ENCODE measurements at regions not wholly inside any gene's neighbourhood (a gene's known extent, or its start where the extent isn't known, plus 50 kb on each side); places are given as distances from the start of the nearest gene placed in this dataset.
"Not testable (repeated sequence)": the region's sequence is repeated elsewhere in the genome, so short reads cannot be mapped to it uniquely, and the experiment has no call there.

DNA sequence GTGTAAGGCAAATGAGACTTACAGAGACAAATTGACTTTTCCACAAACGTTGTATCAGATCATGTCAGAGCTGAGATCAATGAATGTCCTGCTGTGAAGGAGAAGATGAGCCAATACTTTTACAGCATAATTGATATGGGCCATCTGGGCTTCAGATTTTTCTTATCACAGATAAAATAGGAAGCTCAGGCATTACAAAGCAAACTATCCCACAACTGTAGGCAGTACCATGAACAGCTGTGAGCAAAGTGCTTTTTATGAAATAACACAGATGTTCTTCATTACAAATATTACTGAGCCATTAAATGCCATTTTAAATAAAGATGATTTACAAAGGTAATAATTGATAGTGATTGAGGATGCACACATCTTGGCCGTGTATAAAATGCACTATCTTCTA, 852.3 kb downstream of the OTOL1 start:
- no peak for DNase-seq

DNA sequence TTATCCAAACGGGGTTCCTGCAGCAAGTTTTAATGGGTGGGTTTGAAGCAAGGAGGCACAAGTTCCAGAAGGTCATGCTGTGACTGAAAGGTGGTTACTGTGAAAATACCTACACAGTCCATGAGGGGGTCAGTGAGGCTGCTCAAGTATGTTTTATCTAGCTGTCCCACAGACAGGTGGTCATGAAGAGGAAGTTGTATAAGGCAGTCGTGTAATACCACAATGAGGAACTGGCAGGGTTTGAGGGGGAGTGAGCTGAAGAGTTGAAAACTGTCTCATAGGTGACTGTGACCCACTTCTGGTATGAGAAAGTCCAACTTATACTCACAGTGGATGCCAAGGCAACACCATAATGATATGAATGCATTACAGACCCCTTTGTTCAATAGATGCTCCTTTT, 856.8 kb downstream of the OTOL1 start:
- no peak for DNase-seq

DNA sequence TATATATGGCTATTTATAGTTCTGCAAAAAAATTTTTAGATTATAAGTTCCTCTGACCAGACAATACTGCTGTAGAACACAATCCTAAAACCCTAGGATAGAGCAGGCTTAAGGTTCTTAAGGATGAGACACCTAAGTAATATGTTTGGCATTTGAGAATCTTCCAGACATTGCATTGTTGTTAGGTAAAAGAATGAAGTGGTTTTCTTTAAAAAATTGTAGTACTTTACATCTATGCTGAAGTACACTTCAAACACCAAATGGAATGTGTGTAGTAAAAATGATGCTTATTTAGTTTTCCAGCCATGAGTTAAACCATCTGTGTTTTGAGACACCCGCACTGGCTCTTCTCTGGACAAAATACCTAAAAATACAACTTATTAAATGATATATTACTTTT, 857.7 kb downstream of the OTOL1 start:
- DNase-seq, result no peak

GRCh38 chr3:162365066-162365719, 868.6 kb downstream of the OTOL1 start:
- DNase-seq, result no peak

DNA sequence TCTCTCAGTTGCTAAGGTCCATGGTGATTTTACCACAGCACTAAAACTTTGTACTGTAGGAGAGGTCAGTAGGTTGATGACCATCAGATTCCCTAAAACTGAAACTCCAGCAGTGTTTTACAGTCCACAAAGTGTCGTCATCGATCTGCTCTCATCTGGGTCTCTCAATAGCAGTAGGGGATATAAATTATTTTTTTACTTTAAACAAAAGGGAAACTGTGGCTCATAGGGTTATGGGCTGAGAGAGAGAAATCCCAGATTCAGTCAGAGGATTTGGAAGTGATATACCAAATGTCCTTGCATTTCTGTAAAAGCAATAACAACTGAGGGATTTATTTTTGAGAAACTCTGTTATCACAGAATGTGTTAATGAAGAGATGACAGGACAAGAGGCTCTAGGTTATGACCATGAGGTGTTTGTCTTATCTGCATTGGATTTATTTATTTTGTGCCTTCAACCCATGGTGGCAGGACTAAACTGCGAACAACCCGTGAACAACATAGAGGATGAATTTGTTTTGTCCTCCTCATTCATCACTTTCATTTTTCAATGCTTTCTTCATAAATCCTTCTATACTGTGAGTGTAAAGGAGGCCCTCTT, 869.7 kb downstream of the OTOL1 start:
- DNase-seq, result no peak

DNA sequence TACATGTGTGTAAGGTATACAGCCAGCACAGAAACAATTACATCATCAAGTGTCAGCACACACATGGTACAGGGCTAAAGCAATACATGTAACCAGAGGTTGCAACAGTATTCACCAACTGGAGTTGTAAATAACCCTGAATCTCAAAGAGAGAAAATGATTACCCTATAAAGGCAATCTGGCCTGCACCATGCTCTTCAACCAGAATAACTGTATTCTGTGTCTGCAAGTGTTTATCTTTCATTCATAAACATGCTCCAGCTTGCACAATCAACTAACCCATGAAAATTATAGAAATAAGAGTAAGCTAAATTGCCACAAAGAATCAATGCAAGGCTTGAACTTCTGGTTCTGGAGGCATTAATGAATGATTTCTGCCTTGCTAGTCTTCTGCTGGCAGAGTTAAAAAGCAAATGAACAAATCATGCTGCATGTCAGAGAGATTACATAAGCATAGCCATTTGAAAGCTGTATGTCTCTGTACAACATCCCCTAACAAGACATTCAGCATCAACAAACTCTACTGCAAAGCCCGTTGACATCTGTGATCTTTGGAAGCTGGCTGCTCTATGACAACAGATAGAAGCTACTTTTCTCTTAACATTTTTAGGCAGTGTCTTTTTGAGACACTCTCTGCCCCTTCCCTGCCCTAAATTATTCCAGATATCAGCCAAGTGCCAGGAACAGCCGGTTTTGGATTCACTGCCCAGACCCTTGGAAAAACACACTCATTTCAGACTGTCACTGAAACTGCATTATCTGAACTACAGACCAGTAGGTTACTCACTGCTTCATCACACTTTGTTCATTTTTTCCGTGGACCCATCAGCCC, 871.0 kb downstream of the OTOL1 start:
- DNase-seq, result no peak

- no peak for DNase-seq
Measured at GRCh38 chr3:162368417-162368816, 871.8 kb downstream of the OTOL1 start.

- no peak for DNase-seq
Measured at GRCh38 chr3:162369306-162369705, 872.7 kb downstream of the OTOL1 start.

- no peak for DNase-seq
Measured at GRCh38 chr3:162370141-162370540, 873.5 kb downstream of the OTOL1 start.

DNA sequence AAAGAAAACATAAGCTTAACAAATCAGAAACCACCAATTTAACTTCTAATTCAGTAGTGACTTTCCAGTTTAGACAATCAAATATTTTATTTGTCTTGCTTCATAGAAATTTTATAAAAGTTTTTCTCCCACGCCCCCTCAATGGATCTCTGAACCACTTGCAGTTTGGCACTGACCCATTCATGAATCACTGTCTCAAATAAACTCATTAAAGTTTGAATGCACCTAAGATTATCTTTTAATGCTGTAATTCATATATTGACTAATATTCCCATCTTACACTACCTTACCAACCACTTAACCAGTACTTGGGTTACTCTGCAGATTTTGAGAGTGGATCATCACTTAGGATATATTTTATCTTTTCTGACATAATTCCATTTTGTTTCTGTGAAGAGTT, 880.2 kb downstream of the OTOL1 start:
- DNase-seq, result no peak

GRCh38 chr3:162377608-162378007, 881.0 kb downstream of the OTOL1 start:
- DNase-seq, result no peak

DNA sequence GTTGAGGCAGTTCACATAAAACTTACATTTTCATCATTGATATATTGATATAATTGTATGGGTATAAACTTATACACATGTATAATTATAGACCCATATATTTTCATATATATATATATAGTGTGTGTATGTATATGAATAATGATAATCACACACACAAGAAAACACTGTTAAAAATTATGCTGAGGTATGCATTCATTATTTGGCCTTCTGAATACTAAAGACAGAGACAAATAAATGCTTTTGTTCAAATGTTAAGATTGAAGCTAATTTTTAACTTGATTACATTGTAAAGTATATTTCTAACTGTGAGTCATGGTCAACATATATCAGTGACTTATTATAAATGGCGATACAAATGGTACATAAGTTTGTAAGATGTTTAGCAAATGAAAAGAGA, 888.8 kb downstream of the OTOL1 start:
- no peak for DNase-seq

DNA sequence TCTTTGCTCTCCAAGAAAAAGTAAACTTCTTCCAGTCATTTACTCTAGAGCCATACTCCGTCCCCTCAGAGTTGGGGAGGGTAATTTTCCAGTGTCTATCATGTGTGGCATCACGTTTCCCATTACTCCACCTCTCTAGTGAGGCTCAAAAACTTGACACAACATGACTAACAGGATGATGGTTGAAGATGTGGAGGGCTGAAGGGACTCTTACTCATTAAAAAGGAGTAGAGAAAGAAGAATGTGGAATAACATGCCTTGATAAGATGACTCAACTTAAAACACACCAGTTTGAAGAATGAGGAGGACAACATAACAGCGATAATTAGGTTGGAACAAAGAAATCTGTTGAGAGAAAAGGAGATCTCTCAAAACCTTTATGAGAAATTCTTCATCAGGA, 894.3 kb downstream of the OTOL1 start:
- no peak for DNase-seq

DNA sequence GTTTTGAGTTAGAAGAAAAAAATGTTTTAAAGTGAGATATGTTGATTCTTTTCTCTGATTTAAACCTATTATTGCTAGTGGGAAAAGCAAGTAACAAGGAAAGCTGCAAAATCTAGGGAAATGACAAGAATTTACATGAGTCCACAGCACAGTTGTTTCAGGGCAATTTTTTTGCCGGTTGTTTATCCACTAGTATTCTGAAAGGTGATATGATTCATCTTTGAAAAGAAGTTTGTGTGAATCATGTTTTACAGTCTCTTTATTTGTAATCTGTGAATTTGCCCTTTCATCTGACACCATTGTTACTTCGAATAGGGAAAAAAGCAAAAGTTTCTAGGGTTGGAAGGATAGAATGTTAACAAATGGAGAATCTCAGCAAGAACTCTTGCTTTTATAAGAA, 894.7 kb downstream of the OTOL1 start:
- DNase-seq, result no peak

GRCh38 chr3:162395496-162395895, 898.9 kb downstream of the OTOL1 start:
- DNase-seq, result no peak

GRCh38 chr3:162398554-162398953, 901.9 kb downstream of the OTOL1 start:
- DNase-seq, result no peak

DNA sequence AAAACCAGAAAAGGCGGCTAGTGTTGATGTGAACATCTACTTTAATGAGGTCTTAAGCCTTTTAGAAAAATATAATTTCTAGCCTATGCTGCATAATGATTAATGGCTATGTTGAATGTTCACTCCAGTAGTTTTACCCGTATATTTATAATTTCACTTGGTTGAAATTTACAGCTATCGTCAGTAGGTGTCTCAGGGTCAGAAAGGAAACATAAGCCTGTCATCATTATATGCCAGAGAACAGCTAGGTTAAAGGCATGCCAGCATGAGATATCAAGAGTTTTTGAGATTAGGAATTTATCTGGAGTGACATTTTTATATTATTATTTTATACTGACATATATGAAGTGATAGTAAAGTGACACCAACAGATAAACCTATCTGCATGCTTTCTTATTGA, 904.1 kb downstream of the OTOL1 start:
- no peak for DNase-seq

DNA sequence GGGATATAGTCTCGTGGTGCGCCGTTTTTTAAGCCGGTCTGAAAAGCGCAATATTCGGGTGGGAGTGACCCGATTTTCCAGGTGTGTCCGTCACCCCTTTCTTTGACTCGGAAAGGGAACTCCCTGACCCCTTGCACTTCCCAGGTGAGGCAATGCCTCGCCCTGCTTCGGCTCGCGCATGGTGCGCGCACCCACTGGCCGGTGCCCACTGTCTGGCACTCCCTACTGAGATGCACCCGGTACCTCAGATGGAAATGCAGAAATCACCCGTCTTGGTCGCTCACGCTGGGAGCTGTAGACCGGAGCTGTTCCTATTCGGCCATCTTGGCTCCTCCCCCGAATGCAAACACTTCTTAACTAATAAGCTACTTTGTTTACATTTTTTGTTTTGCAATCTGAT, 914.9 kb downstream of the OTOL1 start:
- not testable (repeated sequence) for DNase-seq

- DNase-seq, result no peak
Measured at GRCh38 chr3:162421721-162422120, 925.1 kb downstream of the OTOL1 start.

DNA sequence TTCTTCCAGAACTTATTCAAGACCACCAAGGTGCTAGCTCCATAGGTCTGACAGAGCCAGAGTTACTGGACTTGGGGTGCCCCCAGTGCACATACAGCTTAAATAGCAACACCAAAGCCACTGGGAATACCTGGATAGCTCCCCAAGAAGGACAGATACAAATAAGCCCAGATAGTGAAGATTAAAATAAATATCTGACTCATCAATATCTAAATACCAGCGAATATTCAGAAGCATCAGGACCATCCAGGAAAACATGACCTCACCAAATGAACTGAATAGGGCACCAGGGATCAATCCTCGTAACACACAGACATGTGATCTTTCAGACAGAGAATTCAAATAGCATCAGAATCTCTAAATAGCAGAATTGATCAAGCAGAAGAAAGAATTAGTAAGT, 931.6 kb downstream of the OTOL1 start:
- no peak for DNase-seq

- DNase-seq, result no peak
Measured at GRCh38 chr3:162435750-162436149, 939.1 kb downstream of the OTOL1 start.

DNA sequence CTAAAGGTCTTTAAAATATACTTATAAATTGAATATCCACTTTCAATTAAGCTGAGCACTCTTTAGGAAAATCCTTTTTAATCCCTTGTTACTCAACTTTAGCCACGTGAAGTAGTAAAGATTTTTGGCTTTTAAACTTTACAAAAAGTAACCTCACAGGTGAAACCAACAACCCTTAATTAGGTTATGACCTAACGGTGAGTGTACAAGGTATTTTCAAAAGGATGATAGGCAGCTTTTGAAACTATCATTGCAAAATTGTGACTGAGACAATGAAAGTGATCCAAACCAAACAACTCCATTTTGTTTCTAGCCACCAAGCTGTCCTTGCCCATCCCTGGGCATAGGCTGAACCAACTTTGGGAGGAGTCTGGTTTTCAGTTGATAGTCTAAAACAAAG, 940.2 kb downstream of the OTOL1 start:
- DNase-seq, result no peak

- no peak for DNase-seq
Measured at GRCh38 chr3:162437480-162437879, 940.9 kb downstream of the OTOL1 start.

- no peak for DNase-seq
Measured at GRCh38 chr3:162441716-162442115, 945.1 kb downstream of the OTOL1 start.
